ENCODE measurements at regions not wholly inside any gene's neighbourhood (a gene's known extent, or its start where the extent isn't known, plus 50 kb on each side); places are given as distances from the start of the nearest gene placed in this dataset.
A peak's percentile ranks its signal among the peaks of the same experiment; 100 is the strongest.

DNA sequence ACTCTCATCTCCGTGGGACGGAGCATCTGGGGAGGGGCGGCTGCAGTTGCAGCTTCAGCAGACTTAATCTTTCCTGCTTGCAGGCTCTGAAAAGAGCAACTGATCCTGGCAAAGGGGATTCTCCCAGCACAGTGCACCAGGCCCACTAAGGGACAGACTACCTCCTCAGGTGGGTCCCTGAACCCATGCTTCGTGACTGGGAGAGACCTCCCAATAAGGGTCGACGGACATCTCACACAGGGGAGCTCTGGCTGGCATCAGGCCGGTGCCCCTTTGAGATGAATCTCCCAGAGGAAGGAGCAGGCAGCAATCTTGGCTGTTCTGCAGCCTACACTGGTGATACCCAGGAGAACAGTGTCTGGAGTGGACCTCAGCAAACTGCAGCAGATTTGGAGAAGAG, 303.3 kb upstream of the FGF16 start:
- TF ChIP-seq, protein P1, sequence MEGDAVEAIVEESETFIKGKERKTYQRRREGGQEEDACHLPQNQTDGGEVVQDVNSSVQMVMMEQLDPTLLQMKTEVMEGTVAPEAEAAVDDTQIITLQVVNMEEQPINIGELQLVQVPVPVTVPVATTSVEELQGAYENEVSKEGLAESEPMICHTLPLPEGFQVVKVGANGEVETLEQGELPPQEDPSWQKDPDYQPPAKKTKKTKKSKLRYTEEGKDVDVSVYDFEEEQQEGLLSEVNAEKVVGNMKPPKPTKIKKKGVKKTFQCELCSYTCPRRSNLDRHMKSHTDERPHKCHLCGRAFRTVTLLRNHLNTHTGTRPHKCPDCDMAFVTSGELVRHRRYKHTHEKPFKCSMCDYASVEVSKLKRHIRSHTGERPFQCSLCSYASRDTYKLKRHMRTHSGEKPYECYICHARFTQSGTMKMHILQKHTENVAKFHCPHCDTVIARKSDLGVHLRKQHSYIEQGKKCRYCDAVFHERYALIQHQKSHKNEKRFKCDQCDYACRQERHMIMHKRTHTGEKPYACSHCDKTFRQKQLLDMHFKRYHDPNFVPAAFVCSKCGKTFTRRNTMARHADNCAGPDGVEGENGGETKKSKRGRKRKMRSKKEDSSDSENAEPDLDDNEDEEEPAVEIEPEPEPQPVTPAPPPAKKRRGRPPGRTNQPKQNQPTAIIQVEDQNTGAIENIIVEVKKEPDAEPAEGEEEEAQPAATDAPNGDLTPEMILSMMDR (IDR thresholded peaks at IDR 0.05; ENCODE audit: low read depth, low read length, missing control alignments) = no peak
- no peak overlapping the region for H3K4me3 ChIP-seq (ENCODE audit: low read depth, low read length)
- no peak for DNase-seq (ENCODE audit: low read depth)

DNA sequence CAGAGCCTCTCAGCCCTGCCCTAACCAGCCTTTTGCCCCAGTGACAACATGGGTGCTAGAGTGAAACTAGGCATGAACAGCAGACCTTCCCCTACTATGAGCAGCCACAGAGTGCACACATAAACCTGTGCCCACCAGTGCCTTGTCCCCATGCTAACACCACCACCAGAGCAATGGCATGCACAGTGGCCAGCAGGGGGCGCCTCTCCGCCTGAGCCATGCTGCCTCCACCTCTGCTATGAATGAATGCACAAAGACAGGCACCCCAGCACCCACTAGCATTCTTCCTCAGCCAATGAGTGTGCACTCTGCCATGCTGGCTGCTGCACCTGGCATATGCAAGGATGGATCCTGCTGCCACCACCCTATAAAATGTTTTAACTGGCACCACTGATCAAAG, 286.9 kb upstream of the FGF16 start:
- no peak overlapping the region for H3K4me3 ChIP-seq (ENCODE audit: low read depth, low read length)
- TF ChIP-seq, protein P1 (IDR thresholded peaks at IDR 0.05; ENCODE audit: low read depth, low read length, missing control alignments) = peak; percentile 51
- no peak for DNase-seq (ENCODE audit: low read depth)

DNA sequence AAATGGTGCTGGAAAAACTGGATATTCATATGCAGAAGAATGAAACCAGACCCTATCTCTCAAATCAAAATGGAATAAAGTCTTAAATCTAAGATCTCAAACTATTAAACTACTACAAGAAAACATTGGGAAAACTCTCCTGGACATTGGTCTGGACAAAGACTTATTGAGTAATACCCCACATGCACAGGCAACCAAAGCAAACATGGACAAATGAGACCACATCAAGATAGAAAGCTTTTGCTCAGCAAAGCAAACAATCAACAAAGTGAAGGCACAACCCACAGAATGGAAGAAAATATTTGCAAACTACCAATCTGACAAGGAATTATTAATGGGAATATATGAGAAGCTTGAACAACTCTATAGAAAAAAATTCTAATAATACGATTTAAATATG, 284.4 kb upstream of the FGF16 start:
- no peak overlapping the region for H3K4me3 ChIP-seq (ENCODE audit: low read depth, low read length)
- no peak for DNase-seq (ENCODE audit: low read depth)
- TF ChIP-seq, protein P1 (IDR thresholded peaks at IDR 0.05; ENCODE audit: low read depth, low read length, missing control alignments) = no peak

DNA sequence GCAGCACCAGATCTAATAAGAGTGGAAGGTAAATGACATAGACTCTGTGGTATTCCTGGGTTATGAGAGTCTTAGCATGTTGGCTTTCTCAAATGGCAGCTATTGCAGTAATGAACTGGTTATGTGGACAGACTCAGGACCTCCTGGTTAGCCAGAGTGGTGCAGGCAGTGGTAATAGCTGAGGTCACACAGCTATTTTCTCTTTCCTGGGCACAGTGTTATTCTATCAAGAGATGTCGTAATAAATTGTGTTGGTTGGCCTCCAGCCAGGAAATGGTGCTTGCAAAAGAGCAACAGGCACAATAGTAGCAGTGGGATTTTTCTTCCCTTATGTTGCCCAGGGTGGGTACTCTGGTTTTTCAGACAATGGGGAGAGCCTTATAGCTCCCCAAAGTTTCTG, 279.2 kb upstream of the FGF16 start:
- no peak overlapping the region for H3K4me3 ChIP-seq (ENCODE audit: low read depth, low read length)
- TF ChIP-seq, protein P1 (IDR thresholded peaks at IDR 0.05; ENCODE audit: low read depth, low read length, missing control alignments) = no peak
- no peak for DNase-seq (ENCODE audit: low read depth)

DNA sequence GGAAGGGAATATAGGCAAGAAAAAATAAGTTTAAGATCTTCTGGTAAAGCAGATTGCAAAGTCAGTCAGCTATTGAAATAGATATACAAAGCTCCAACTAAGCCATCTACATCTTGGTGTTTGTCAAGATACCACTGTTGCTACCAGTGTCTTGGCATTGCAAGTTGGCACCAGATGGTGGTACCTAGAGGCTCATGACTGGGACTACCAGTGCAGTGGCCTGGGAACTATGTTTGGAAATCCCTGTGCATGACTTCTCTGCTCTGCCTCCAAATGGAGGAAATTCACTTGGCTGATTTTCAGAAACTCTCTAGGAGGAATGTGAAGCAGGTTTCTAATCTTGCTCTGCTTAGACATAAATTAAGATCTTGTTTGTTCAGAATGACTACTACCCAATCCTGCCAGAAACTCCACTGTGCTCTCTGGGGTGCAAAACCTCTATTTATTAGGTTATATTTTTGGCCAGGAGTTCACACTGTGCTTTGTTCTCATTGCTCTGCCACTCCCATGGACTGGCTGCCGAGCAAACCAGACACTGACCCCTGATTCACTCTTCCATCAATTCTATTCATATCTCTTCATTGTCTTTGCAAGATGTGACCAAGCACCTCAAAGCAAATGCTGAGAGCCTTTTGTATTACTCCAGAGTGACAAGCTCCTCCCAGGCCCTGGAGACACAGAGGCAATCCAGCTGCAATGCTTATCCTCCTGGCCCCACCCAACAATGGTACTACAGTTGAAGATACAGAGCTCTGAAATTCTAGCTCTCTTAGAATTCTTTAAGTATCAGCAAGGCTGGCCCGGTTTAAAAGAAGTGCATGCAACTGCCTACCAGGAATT, 272.3 kb upstream of the FGF16 start:
- DNase-seq (ENCODE audit: low read depth) = no peak
- no peak overlapping the region for H3K4me3 ChIP-seq (ENCODE audit: low read depth, low read length)
- TF ChIP-seq, protein P1 (IDR thresholded peaks at IDR 0.05; ENCODE audit: low read depth, low read length, missing control alignments) = no peak

DNA sequence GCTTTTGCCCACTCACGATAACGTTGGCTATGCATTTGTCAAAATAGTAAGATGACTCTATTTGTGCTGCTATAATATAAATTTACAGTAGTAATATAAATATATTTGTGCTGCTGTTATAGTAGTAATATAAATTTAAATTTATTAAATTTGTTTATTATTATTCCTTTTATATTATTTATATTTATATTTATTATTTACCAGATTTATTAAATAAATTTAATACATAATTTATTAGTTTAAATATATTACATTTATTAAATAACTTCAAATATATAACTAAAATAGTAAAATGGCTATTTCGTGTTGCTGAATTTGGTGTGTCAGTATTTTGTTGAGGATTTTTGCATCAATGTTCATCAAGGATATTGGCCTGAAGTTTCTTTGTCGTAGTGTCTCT, 246.5 kb upstream of the FGF16 start:
- TF ChIP-seq, protein P1 (IDR thresholded peaks at IDR 0.05; ENCODE audit: low read depth, low read length, missing control alignments) = no peak
- no peak overlapping the region for H3K4me3 ChIP-seq (ENCODE audit: low read depth, low read length)
- DNase-seq (ENCODE audit: low read depth) = no peak

DNA sequence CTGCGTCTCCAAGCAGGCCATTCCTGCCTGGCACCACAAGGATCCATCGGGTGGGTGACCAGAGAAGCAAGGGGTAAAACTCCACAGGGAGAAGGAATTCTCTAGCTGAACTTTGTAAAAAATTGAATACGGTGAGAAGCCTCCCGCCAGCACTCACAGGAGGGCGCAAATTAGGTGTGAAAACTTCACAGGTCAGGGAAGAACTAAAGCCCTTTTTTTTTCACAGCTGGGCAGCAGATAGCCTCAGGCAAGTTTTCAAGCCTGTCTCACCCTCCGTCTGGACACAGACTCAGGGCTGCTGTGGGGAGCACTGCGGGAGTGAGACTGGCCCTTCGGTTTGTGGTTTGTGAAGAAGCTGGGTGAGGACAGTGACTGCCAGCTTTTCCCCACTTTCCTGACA, 224.1 kb upstream of the FGF16 start:
- no peak overlapping the region for H3K4me3 ChIP-seq (ENCODE audit: low read depth, low read length)
- no peak for DNase-seq (ENCODE audit: low read depth)
- TF ChIP-seq, protein P1 (IDR thresholded peaks at IDR 0.05; ENCODE audit: low read depth, low read length, missing control alignments) = no peak
